HG03045 (cell line): ENCODE measurements at regions not wholly inside any gene's neighbourhood (a gene's known extent, or its start where the extent isn't known, plus 50 kb on each side); places are given as distances from the start of the nearest gene placed in this dataset.

Source experiments
- ATAC-seq: cut with Tn5 transposase; IDR thresholded peaks from one replicate; pipeline ENCODE4 v1.9.1; 2021; ENCODE audit warnings: mild to moderate bottlenecking, moderate library complexity; ENCODE audit not compliant: unreplicated experiment

- no peak for ATAC-seq
Observed at GRCh38 chr15:56868170-56868569, 50.3 kb upstream of the TCF12 start.

GRCh38 chr15:56866803-56867202, 51.6 kb upstream of the TCF12 start:
- no peak for ATAC-seq

- ATAC-seq = no peak
Observed at GRCh38 chr15:56857828-56858227, 60.6 kb upstream of the TCF12 start.

- no peak for ATAC-seq
Observed at GRCh38 chr15:56856934-56857333, 61.5 kb upstream of the TCF12 start.

GRCh38 chr15:56844892-56845291, 73.6 kb upstream of the TCF12 start:
- no peak for ATAC-seq

- no peak for ATAC-seq
Observed at GRCh38 chr15:56844471-56844870, 74.0 kb upstream of the TCF12 start.

GRCh38 chr15:56839641-56840040, 78.8 kb upstream of the TCF12 start:
- ATAC-seq = no peak

GRCh38 chr15:56839099-56839498, 79.3 kb upstream of the TCF12 start:
- ATAC-seq = no peak

GRCh38 chr15:56838085-56838484, 80.4 kb upstream of the TCF12 start:
- no peak for ATAC-seq

- no peak for ATAC-seq
Observed at GRCh38 chr15:56837273-56837672, 81.2 kb upstream of the TCF12 start.

GRCh38 chr15:56835718-56836171, 82.7 kb upstream of the TCF12 start:
- ATAC-seq = no peak

- no peak for ATAC-seq
Observed at GRCh38 chr15:56832125-56832524, 86.3 kb upstream of the TCF12 start.

GRCh38 chr15:56831467-56832005, 86.9 kb upstream of the TCF12 start:
- ATAC-seq = no peak

- no peak for ATAC-seq
Observed at GRCh38 chr15:56824175-56824574, 90.9 kb upstream of the ZNF280D start.

GRCh38 chr15:56821721-56822425, 88.6 kb upstream of the ZNF280D start:
- ATAC-seq = no peak

GRCh38 chr15:56820333-56820732, 87.0 kb upstream of the ZNF280D start:
- no peak for ATAC-seq

GRCh38 chr15:56817321-56818080, 84.2 kb upstream of the ZNF280D start:
- ATAC-seq = no peak

- ATAC-seq = no peak
Observed at GRCh38 chr15:56816781-56817180, 83.5 kb upstream of the ZNF280D start.

GRCh38 chr15:56815247-56815646, 81.9 kb upstream of the ZNF280D start:
- no peak for ATAC-seq

- ATAC-seq = no peak
Observed at GRCh38 chr15:56814429-56814828, 81.1 kb upstream of the ZNF280D start.

GRCh38 chr15:56813995-56814394, 80.7 kb upstream of the ZNF280D start:
- ATAC-seq = no peak

GRCh38 chr15:56812961-56813360, 79.7 kb upstream of the ZNF280D start:
- no peak for ATAC-seq
